Stimulated activated naive CD8-positive, alpha-beta T cell treated with anti-CD3 and anti-CD28 coated beads, Interleukin-15, amount 100 ng/mL, for 72 hours (primary cell): ENCODE measurements at regions not wholly inside any gene's neighbourhood (a gene's known extent, or its start where the extent isn't known, plus 50 kb on each side); places are given as distances from the start of the nearest gene placed in this dataset.
"Not testable (repeated sequence)": the region's sequence is repeated elsewhere in the genome, so short reads cannot be mapped to it uniquely, and the experiment has no call there.

Experiments used
- ATAC-seq: fragments of 150-1000 bp; cut with Tn5 transposase; 2 replicates; pipeline ENCODE4 v1.10.0; 2021; ENCODE audit warnings: mild to moderate bottlenecking, moderate library complexity
- DNase-seq, 2 donors: peaks; one replicate each; pipeline ENCODE4 v3.0.0; 2021 to 2022
- H3K27ac Mint-ChIP-seq, 2 donors: one replicate each; pipeline ENCODE4 v1.8.0; 2022; ENCODE audit warnings: mild to moderate bottlenecking in 2 of 2, mixed read lengths in 2 of 2, moderate library complexity in 2 of 2
- H3K27me3 Mint-ChIP-seq: one replicate; pipeline ENCODE4 v1.8.0; 2022; ENCODE audit warnings: mixed read lengths
- H3K4me1 Mint-ChIP-seq: one replicate; pipeline ENCODE4 v1.8.0; 2022; ENCODE audit warnings: mild to moderate bottlenecking, mixed read lengths
- H3K4me3 Mint-ChIP-seq, 2 donors: one replicate each; pipeline ENCODE4 v1.8.0; 2022; ENCODE audit warnings: mild to moderate bottlenecking in 2 of 2, mixed read lengths in 2 of 2, moderate library complexity in 1 of 2
- H3K9me3 Mint-ChIP-seq, 2 donors: one replicate each; pipeline ENCODE4 v1.8.0; 2022; ENCODE audit warnings: mixed read lengths in 2 of 2

DNA sequence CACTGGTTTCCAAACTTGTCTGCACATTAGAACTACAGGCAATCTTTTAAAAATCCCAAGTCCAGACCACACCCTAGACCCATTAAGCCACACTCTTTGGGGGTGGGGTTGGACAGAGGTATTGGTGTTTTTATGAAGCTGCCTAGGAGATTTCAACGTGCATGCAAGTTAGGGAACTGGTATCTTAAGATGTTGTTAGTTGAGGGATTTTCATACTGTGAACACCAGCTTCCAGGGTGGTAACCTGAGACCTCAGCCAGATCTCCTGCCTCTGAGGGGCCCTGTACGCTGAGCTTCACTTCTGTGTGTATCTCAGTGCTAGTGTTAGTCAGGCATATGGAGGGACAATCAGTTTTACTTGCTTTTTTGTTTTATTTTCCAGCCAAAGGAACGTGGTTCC lies 138.0 kb downstream of the UTRN start:
- ATAC-seq: no peak
- Mint-ChIP-seq H3K27me3 (no peaks in the 10 kb centered on the region), H3K27ac (no peak overlapping the region), H3K9me3 (no peaks in the 10 kb centered on the region), H3K4me1 (peaks cover 15% of the 10 kb centered on the region), H3K4me3 (no peak overlapping the region)
- DNase-seq: no peak

DNA sequence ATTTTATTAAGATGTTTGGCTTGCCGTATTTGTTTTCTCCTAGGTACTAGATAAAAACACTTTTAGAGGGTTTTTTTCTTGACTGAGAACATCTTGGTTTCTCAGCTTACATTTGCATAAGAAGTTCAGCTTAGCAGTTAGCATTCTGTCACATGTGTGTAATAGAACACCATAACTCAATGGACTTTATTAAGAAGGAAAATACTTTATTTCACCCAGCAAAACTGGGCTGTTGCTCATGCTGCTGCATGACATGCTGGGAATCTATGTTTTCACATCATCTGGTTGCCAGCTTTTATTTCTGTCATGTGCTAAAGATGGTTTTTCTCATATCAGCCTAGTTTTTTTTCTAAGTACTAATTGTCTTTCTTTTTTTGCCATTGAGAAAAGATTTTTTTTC lies 144.6 kb downstream of the UTRN start:
- Mint-ChIP-seq H3K9me3 (no peaks in the 10 kb centered on the region), H3K4me1 (peaks cover 6% of the 10 kb centered on the region)
- ATAC-seq: no peak

DNA sequence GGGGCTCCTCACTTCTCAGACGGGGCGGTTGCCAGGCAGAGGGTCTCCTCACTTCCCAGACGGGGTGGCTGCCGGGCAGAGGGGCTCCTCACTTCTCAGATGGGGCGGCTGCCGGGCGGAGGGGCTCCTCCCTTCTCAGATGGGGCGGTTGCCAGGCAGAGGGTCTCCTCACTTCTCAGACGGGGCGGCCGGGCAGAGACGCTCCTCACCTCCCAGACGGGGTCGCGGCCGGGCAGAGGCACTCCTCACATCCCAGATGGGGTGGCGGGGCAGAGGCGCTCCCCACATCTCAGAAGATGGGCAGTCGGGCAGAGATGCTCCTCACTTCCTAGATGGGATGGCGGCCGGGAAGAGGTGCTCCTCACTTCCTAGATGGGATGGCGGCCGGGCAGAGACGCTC lies 148.3 kb downstream of the UTRN start:
- H3K4me3 Mint-ChIP-seq, DNase-seq, H3K27me3 Mint-ChIP-seq, ATAC-seq, H3K4me1 Mint-ChIP-seq, H3K9me3 Mint-ChIP-seq: not testable (repeated sequence)
- H3K27ac Mint-ChIP-seq: peak overlapping the region in 1 of 2 donors; percentile 38

More for the DNA sequence above, 144.6 kb downstream of the UTRN start:
- no peak overlapping the region for H3K4me3 Mint-ChIP-seq
- H3K27me3 Mint-ChIP-seq: no peaks in the 10 kb centered on the region
- no peak overlapping the region for H3K27ac Mint-ChIP-seq
- DNase-seq: no peak

DNA sequence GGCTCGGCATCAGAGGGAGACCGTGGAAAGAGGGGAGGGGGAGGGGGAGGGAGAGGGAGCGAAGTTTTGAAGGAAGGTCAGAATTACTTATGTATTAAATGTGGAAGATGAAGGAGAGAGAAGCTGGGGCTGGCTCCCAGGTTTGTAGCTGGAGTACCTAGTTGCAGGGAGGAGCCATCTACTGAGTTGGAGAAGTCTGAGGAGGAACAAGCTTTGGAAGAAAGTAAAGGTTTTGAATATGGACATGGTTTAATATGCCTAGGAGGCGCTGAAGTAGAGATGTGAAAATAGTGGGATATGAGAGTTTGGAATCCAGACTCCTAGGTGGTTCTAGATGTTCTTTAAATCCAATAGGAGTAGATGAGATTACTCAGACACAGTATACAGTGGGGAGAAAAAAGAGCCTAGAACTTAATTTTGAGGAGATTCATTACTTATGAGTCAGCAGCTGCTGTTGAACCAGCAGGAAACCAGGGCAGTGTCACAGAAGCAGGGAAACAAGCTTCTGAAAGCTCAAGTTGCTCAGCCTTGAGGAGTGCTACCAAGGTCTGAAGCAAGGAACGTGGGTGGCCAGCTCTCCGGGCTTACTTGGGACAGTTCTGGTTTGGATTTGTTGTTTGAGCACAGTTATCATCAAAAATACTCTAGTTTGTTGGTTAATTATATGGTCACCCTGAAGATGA lies 149.3 kb downstream of the UTRN start:
- no peak for ATAC-seq
- no peak for DNase-seq
- Mint-ChIP-seq H3K27ac (no peak overlapping the region), H3K9me3 (no peaks in the 10 kb centered on the region), H3K4me3 (no peak overlapping the region), H3K27me3 (no peaks in the 10 kb centered on the region), H3K4me1 (peaks cover 6% of the 10 kb centered on the region)

DNA sequence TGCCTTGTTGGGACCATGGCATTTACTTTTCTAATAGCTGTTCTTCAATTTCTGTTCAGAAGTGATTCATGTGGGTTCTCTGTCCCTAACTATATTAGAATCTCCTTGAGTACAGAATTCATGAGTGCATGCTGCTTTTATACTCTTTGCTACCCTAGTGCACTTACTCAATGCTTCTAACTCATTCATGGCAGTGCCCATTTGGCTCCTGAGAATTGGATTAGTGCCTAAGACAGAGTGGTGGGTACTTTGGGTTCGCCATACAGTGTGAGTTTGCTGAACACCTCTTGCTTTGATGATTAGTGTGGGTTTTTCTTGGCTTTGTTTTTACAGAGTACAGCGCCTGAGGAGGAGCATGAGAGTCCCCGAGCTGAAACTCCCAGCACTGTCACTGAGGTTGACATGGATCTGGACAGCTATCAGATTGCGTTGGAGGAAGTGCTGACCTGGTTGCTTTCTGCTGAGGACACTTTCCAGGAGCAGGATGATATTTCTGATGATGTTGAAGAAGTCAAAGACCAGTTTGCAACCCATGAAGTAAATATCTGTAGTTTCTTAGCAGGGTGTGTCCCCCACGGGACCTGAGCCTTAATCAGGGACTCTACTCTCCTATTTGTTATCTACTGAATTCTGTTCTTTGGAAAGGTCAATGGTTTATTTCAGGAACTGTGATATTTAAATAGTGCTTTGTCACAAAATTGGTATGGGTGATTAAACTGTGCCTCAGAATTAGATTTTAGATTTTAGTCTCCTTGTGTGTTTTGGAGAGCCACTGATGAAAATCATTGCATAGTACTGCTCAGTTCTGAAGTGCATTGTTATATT lies 150.7 kb downstream of the UTRN start:
- Mint-ChIP-seq H3K27ac (no peak overlapping the region), H3K9me3 (peaks cover 9 to 11% of the 10 kb centered on the region in 2 donors), H3K4me3 (no peak overlapping the region), H3K4me1 (peaks cover 6% of the 10 kb centered on the region), H3K27me3 (no peaks in the 10 kb centered on the region)
- ATAC-seq (no peak), DNase-seq (no peak)

DNA sequence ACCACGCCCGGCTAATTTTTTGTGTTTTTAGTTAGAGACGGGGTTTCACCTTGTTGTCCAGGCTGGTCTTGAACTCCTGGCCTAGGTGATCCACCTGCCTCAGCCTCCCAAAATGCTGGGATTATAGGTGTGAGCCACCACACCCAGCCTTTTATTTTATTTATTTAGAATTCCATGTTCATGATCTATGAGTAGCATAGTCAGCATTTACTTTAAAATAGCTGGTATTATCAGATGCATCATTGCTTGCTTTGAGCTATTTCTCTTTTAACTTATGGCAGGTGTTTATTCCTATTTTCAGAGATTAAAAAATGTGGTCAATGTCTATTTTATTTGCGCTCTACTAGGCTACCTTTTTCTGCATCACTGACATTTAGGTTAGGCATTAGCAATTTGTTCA lies 152.0 kb downstream of the UTRN start:
- Mint-ChIP-seq H3K27me3 (no peaks in the 10 kb centered on the region), H3K9me3 (peaks cover 14 to 24% of the 10 kb centered on the region in 2 donors), H3K27ac (no peak overlapping the region), H3K4me3 (no peak overlapping the region), H3K4me1 (peaks cover 6% of the 10 kb centered on the region)
- no peak for ATAC-seq
- DNase-seq: no peak

DNA sequence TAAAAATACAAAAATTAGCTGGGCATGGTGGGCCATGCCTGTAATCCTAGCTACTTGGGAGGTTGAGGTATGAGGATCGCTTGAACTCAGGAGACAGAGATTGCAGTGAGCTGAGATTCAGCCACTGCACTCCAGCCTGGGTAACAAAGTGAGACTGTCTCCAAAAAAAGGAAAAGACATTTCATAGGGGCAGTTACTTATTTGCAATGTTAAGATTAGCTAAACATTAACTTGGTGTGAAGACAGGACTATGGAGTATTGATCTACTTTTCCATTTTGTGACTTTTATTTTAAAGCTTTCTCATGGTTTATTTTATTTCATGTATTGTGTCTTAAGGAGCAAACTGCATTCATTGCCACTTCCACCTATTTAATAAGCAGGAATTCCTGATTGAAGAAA lies 153.0 kb downstream of the UTRN start:
- DNase-seq: no peak
- Mint-ChIP-seq H3K4me3 (no peak overlapping the region), H3K27me3 (no peaks in the 10 kb centered on the region), H3K9me3 (peaks cover 18 to 30% of the 10 kb centered on the region in 2 donors), H3K4me1 (peaks cover 6% of the 10 kb centered on the region), H3K27ac (no peak overlapping the region)
- ATAC-seq: no peak

DNA sequence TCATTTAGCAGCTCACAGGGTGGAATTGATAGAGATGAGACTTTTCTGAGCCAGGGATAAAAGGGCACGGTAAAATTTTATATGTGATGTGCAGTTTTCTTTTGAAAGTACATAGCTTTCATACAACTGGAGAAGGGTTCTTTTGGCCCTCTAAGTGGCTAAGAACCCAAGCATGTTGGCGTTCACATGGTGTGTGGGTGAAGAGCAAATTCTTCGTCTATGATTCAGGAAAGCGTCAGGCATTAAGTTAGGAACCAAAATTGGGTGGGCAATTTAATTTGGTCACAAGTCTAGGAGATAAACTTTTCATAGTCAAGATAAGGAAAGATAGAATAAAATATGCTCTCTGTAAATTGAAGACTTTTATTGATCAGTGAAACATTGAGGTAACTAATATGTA lies 153.9 kb downstream of the UTRN start:
- H3K4me3 Mint-ChIP-seq: no peak overlapping the region
- H3K9me3 Mint-ChIP-seq: peaks cover 18 to 30% of the 10 kb centered on the region in 2 donors
- no peak overlapping the region for H3K27ac Mint-ChIP-seq
- H3K4me1 Mint-ChIP-seq: peaks cover 6% of the 10 kb centered on the region
- no peak for DNase-seq
- no peak for ATAC-seq
- no peaks in the 10 kb centered on the region for H3K27me3 Mint-ChIP-seq

DNA sequence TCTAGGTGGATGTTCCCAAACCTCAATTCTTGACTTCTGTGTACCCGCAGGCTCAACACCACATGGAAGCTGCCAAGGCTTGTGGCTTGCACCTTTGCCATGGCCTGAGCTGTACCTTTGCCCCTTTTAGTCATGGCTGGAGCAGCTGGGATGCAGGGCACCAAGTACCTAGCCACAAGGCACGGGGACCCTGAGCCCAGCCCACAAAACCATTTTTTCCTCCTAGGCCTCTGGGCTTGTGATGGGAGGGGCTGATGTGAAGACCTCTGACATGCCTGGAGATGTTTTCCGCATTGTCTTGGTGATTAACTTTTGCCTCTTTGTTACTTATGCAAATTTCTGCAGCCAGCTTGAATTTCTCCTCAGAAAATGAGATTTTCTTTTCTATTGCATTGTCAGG lies 156.7 kb downstream of the UTRN start:
- H3K27ac Mint-ChIP-seq, H3K27me3 Mint-ChIP-seq, ATAC-seq, H3K4me1 Mint-ChIP-seq, H3K4me3 Mint-ChIP-seq, DNase-seq: not testable (repeated sequence)
- H3K9me3 Mint-ChIP-seq: peaks cover 18 to 30% of the 10 kb centered on the region in 2 donors

DNA sequence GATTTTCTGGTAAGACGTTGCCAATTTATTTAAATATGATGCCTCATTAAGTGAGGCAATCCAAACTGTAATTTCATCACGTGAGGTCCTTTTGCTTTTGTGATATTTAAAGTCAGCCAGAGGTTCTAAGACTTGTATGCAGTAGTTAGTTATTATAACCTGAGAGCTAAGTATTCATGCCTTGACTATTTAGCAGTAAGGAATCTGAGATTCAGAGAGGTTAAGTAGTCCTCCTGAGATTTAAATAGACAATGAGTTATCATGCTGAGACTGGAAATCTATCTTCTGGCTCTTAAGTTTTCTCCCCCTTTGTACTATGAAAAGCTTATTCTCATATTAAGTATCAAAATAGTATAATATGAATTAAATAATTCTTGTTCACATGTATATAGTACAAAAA lies 158.0 kb downstream of the UTRN start:
- H3K27me3 Mint-ChIP-seq: no peaks in the 10 kb centered on the region
- ATAC-seq (no peak), DNase-seq (no peak)
- H3K4me3 Mint-ChIP-seq: no peak overlapping the region
- H3K4me1 Mint-ChIP-seq: no peaks in the 10 kb centered on the region
- no peak overlapping the region for H3K27ac Mint-ChIP-seq
- H3K9me3 Mint-ChIP-seq: peaks cover 18 to 30% of the 10 kb centered on the region in 2 donors

DNA sequence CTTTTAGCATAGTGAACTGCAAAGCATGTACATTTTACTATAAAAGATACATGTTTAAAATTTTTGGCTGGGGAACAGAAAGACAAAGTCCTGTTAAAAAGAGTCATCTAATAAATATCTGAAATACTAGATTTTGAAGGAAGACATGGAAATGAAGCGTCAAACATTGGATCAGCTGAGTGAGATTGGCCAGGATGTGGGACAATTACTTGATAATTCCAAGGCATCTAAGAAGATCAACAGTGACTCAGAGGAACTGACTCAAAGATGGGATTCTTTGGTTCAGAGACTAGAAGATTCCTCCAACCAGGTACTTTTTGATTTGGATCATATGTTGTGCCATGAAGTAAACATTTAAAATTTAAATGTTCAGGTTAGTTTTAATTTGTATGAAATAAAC lies 162.3 kb downstream of the UTRN start:
- peaks cover 7% of the 10 kb centered on the region for H3K4me1 Mint-ChIP-seq
- no peak overlapping the region for H3K4me3 Mint-ChIP-seq
- H3K9me3 Mint-ChIP-seq: peaks cover under 1 to 2% of the 10 kb centered on the region in 2 donors
- H3K27ac Mint-ChIP-seq: no peak overlapping the region
- DNase-seq (no peak), ATAC-seq (no peak)
- H3K27me3 Mint-ChIP-seq: no peaks in the 10 kb centered on the region

DNA sequence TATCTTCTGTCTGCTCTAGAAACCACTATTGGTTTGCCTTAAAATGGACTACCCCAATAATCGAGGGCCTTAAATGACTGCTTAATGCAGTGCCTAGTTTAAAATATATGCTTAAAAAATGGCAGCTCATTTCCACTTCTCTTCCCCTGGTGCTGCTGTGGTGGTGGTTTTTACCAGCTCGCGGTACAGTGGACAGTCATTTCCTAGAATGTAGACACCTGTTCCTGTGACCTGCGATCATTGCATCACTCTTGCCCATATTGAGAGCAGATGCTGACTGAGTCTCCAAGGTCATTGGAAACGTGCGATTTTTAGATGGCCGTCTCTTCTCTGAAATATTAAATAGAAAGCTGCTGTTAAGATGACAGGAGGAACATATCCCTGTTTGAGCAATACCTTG lies 164.1 kb downstream of the UTRN start:
- H3K27ac Mint-ChIP-seq: no peak overlapping the region

DNA sequence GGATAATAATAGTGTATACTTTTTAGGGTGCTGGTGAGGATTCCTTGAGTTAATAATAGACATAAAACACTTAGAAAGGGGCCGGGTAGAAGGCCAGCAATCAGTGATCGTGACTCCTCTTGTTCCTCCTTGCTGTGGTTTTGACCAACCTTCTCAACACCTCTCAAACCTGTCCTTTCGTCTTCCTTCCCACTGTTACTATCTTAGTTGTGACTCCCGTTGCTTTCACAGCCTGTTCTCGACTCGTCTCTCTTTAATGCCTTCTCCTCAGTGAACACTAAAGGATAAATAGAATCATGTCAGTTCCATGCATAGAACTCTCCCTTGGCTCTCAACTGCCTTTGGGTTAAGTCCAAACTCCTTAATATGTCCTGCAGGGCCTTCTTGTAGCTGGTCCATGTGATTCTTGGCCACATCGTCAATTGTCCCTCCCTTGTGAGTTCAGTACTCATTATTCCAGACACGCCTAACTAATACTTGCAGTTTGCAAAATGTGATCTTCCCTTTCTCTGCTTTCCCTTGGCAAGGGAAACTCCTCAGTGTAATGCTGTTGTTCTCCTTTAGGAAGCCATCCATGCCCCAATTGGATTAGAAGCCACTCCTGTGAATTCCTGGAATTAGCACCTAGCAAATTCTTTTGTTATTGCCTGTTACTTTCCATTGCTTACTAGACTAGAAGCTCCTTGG lies 164.9 kb downstream of the UTRN start:
- no peak overlapping the region for H3K4me3 Mint-ChIP-seq
- no peaks in the 10 kb centered on the region for H3K9me3 Mint-ChIP-seq
- H3K4me1 Mint-ChIP-seq: peaks cover 7% of the 10 kb centered on the region
- no peaks in the 10 kb centered on the region for H3K27me3 Mint-ChIP-seq
- no peak for ATAC-seq
- no peak overlapping the region for H3K27ac Mint-ChIP-seq
- DNase-seq: no peak

More for the DNA sequence above, 164.1 kb downstream of the UTRN start:
- H3K4me3 Mint-ChIP-seq: no peak overlapping the region
- H3K9me3 Mint-ChIP-seq: no peaks in the 10 kb centered on the region
- H3K4me1 Mint-ChIP-seq: peaks cover 7% of the 10 kb centered on the region
- ATAC-seq (peak; percentile 54), DNase-seq (peak in 1 of 2 donors; percentile 19)
- no peaks in the 10 kb centered on the region for H3K27me3 Mint-ChIP-seq

DNA sequence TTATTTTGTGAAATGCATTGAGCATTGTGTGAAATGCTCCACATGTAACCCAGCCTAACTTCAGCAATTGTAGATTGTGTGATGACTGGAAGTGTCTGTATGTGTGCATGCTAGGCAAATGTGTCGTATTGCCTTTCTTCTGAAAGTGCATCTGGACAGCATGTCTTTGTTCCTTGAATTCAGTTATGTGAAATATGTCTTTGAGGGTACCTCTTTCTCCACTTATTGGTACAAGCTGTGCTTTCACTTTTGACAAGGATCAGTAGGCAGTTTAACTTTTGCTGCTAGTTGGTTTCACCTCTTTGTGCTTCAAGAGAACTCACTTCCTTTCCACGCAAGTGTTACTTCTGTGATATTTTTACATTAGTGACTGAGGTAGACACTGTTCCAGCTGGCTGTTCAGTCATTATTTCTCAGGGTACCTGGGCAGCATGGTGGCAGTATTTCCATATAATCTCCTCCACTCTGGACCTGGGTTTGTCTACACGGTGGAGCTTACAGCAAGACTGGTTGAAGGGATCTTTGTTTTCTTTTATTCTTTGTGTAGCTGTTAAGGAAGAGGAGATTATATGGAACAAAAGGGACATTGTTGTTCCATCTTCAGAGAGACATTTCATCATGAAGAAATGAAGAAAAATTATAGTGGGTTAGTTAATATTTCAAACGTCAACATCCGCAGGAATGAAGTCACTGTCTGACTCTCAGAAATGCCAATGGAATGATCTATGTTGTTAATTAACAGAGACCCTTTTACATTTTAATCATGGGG lies 175.4 kb downstream of the UTRN start:
- DNase-seq (no peak), ATAC-seq (peak; percentile 86)
- Mint-ChIP-seq H3K9me3 (no peaks in the 10 kb centered on the region), H3K27ac (peak overlapping the region; percentile 44 to 90), H3K27me3 (no peaks in the 10 kb centered on the region), H3K4me1 (peaks cover 19% of the 10 kb centered on the region), H3K4me3 (peak overlapping the region; percentile 24 to 46)

DNA sequence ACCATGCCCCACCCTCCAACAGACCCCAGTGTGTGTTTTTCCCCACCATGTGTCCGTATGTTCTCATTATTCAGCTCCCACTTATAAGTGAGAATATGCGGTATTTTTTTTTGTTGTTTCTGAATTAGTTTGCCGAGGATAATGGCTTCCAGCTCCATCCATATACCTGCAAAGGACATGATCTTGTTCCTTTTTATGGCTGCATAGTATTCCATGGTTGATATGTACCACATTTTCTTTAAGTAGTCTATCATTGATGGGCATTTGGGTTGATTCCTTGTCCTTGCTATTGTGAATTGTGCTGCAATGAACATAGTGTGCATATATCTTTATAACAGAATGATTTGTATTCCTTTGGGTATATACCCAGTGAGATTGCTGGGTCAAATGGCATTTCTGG lies 176.9 kb downstream of the UTRN start:
- Mint-ChIP-seq H3K27ac (no peak overlapping the region), H3K27me3 (no peaks in the 10 kb centered on the region), H3K4me3 (no peak overlapping the region), H3K4me1 (peaks cover 23% of the 10 kb centered on the region), H3K9me3 (no peaks in the 10 kb centered on the region)
- ATAC-seq: no peak
- DNase-seq: no peak
